Keratinocyte (primary cell): ENCODE measurements at regions not wholly inside any gene's neighbourhood (a gene's known extent, or its start where the extent isn't known, plus 50 kb on each side); places are given as distances from the start of the nearest gene placed in this dataset.
A peak's percentile ranks its signal among the peaks of the same experiment; 100 is the strongest.

Source experiments
- DNase-seq: peaks from one replicate; pipeline ENCODE4 v3.0.0-alpha.2; 2011; ENCODE audit warnings: low read depth, missing footprints, low spot score
- FAIRE-seq: peaks from 2 replicates; lab custom pipeline; 2011; peaks lifted over from hg19 to GRCh38; lab: Jason Lieb, UNC
- H2AFZ ChIP-seq: 2 replicates; pipeline ENCODE4 v1.6.0; 2012; ENCODE audit warnings: low read length, control low read depth, inconsistent platforms; ENCODE audit not compliant: control insufficient read depth
- H3K27ac ChIP-seq: 2 replicates; pipeline ENCODE4 v1.5.1; 2011; ENCODE audit warnings: low read length; ENCODE audit not compliant: control insufficient read depth, insufficient read depth
- H3K27me3 ChIP-seq: 3 replicates; pipeline ENCODE4 v1.6.0; 2011; ENCODE audit warnings: low read length; ENCODE audit not compliant: control insufficient read depth, insufficient read depth; ENCODE audit errors: extremely low read depth
- H3K36me3 ChIP-seq, 2 experiments: 2 replicates in 1 of 2; 3 replicates in 1 of 2; pipeline ENCODE4 v1.5.1; 2011; ENCODE audit warnings: low read length in 2 of 2, mild to moderate bottlenecking in 1 of 2; ENCODE audit not compliant: control insufficient read depth in 2 of 2, insufficient read depth in 2 of 2; ENCODE audit errors: extremely low read depth in 1 of 2
- H3K4me1 ChIP-seq: 3 replicates; pipeline ENCODE4 v1.5.1; 2011; ENCODE audit warnings: low read length; ENCODE audit not compliant: control insufficient read depth, insufficient read depth; ENCODE audit errors: extremely low read depth
- H3K4me2 ChIP-seq: 3 replicates; pipeline ENCODE4 v1.6.0; 2011; ENCODE audit warnings: low read depth, low read length; ENCODE audit not compliant: control insufficient read depth, insufficient read depth; ENCODE audit errors: extremely low read depth
- H3K4me3 ChIP-seq, 3 experiments: fragments of 200-600 bp in 1 of 3; sonication (generic) in 1 of 3; 2 replicates in 2 of 3; 3 replicates in 1 of 3; pipeline ENCODE4 v1.5.1; 2011 to 2016; ENCODE audit warnings: low read length in 3 of 3, mild to moderate bottlenecking in 3 of 3, control low read depth in 2 of 3, inconsistent platforms in 1 of 3, low read depth in 1 of 3, mixed read lengths in 1 of 3, mixed run types in 1 of 3, moderate library complexity in 1 of 3; ENCODE audit not compliant: control insufficient read depth in 2 of 3, insufficient read depth in 2 of 3; ENCODE audit errors: extremely low read depth in 1 of 3
- H3K79me2 ChIP-seq: 2 replicates; pipeline ENCODE4 v1.6.0; 2012; ENCODE audit warnings: low read length; ENCODE audit not compliant: control insufficient read depth, insufficient read depth
- H3K9ac ChIP-seq: 3 replicates; pipeline ENCODE4 v1.6.0; 2011; ENCODE audit warnings: low read length; ENCODE audit not compliant: control insufficient read depth, insufficient read depth; ENCODE audit errors: extremely low read depth
- H3K9me1 ChIP-seq: 3 replicates; pipeline ENCODE4 v1.6.0; 2011; ENCODE audit warnings: low read length; ENCODE audit not compliant: control insufficient read depth, insufficient read depth; ENCODE audit errors: extremely low read depth
- H3K9me3 ChIP-seq: 2 replicates; pipeline ENCODE4 v1.5.1; 2012; ENCODE audit warnings: low read depth, low read length; ENCODE audit not compliant: control insufficient read depth
- H4K20me1 ChIP-seq: 3 replicates; pipeline ENCODE4 v1.6.0; 2011; ENCODE audit warnings: low read length; ENCODE audit not compliant: control insufficient read depth, insufficient read depth; ENCODE audit errors: extremely low read depth
- CTCF ChIP-seq, 3 experiments: IDR thresholded peaks in 1 of 3; conservative IDR thresholded peaks in 1 of 3; optimal IDR thresholded peaks in 1 of 3; 2 replicates in 2 of 3; 3 replicates in 1 of 3; pipeline versions ENCODE3 to v1.5.1; 2011; ENCODE audit warnings: low read length in 3 of 3, mild to moderate bottlenecking in 3 of 3, moderate library complexity in 2 of 3, control low read depth in 1 of 3, inconsistent platforms in 1 of 3; ENCODE audit not compliant: insufficient read depth in 2 of 3; ENCODE audit errors: extremely low read depth in 1 of 3
- EZH2 ChIP-seq: IDR thresholded peaks from one replicate; pipeline ENCODE4 v1.6.1; 2012; ENCODE audit warnings: inconsistent platforms, mild to moderate bottlenecking, low read length, moderate library complexity
- dilution Hi-C: fragments of 300-500 bp; cut with MboI; formaldehyde crosslinking; loops from one replicate; pipeline ENCODE4 v1.7.0; 2020; ENCODE audit warnings: low sequenced_read_pairs; ENCODE audit not compliant: extremely low pct_ligation_motif_present

DNA sequence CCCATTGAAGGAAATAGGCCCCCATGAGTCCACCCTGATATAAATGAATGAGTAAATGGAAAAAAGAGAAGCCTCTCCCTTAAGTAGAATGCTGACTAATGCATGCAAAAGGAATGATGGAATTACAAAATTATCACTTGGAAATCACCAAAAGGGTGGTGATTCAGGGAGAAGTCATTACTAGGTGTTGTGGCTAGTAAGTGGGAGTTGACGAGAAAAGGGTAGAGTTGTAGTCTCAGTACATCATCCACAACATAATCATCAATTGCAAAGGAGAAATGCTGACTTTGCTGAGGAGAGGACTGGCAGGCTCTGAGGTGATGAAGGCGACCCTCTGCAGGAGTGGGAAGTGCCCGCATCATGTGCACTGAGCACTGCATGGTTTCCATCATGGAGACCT is 201.5 kb upstream of the S1PR3 start:
- H3K4me1 ChIP-seq, result peaks cover 25% of the 10 kb centered on the region
- no peaks in the 10 kb centered on the region for H3K9me1 ChIP-seq
- H4K20me1 ChIP-seq, result no peaks in the 10 kb centered on the region
- no peak overlapping the region for H2AFZ ChIP-seq
- no peak overlapping the region for H3K9ac ChIP-seq
- DNase-seq (peak; percentile 83), FAIRE-seq (peak; percentile 82)
- dilution Hi-C loops, result no loop called here
- no peaks in the 10 kb centered on the region for H3K79me2 ChIP-seq
- H3K27me3 ChIP-seq, result no peaks in the 10 kb centered on the region
- peak overlapping the region; percentile 67 for H3K27ac ChIP-seq
- H3K4me2 ChIP-seq, result peak overlapping the region; percentile 11
- H3K9me3 ChIP-seq, result no peaks in the 10 kb centered on the region
- H3K4me3 ChIP-seq, result no peak overlapping the region
- no peaks in the 10 kb centered on the region for H3K36me3 ChIP-seq
- TF ChIP-seq CTCF (optimal IDR thresholded peaks at IDR 0.05 in 1 of 3, IDR thresholded peaks at IDR 0.05 in 1 of 3, conservative IDR thresholded peaks at IDR 0.05 in 1 of 3; ENCODE audit: extremely low read depth in 1 of 3, insufficient read depth in 2 of 3, low read length in 3 of 3) (no peak), EZH2 (no peak)

DNA sequence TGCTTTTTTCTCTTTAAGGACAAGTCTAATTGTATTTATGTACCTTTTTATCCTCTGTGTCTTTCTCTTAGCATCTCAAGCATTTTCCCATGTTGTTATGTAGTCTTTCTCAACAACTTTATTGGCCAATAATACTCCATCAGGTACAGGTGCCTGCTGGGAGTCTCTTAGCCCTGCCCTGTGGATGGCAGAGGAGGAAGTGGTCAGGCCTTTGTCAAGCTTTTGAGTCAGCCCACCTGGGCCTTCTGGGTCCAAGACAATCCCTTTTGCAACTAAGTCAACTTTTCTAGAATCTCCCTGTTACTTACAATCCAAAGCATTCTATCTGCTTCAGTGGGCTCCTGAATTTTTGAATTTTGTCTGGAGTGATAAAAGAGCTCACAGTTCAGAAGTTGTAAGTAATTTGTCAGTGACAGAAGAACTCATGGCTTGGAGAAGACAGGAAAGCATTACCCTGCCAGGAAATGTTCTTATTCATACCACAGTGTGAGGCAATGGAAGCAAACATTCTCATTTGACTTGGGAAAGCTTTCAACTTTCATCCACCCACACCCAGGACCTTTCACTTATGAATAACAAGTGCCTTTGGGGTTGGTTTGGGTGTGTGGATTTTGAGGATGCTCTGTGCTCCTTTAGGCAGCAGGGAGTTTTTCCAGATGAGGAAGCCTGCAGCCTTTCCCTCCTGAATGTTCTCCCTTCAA is 200.0 kb upstream of the S1PR3 start:
- no peaks in the 10 kb centered on the region for H3K9me1 ChIP-seq
- H3K36me3 ChIP-seq, result no peaks in the 10 kb centered on the region
- peaks cover 25% of the 10 kb centered on the region for H3K4me1 ChIP-seq
- H3K4me3 ChIP-seq, result no peak overlapping the region
- peak overlapping the region; percentile 37 for H3K27ac ChIP-seq
- H3K4me2 ChIP-seq, result no peak overlapping the region
- TF ChIP-seq EZH2 (no peak), CTCF (optimal IDR thresholded peaks at IDR 0.05 in 1 of 3, IDR thresholded peaks at IDR 0.05 in 1 of 3, conservative IDR thresholded peaks at IDR 0.05 in 1 of 3; ENCODE audit: extremely low read depth in 1 of 3, insufficient read depth in 2 of 3, low read length in 3 of 3) (no peak)
- FAIRE-seq (peak; percentile 61), DNase-seq (no peak)
- no peaks in the 10 kb centered on the region for H3K27me3 ChIP-seq
- no peak overlapping the region for H3K9ac ChIP-seq
- no peak overlapping the region for H2AFZ ChIP-seq
- no peaks in the 10 kb centered on the region for H3K79me2 ChIP-seq
- H3K9me3 ChIP-seq, result no peaks in the 10 kb centered on the region
- no peaks in the 10 kb centered on the region for H4K20me1 ChIP-seq
- dilution Hi-C loops, result no loop called here
